Stomach (tissue), 8 donors: ENCODE measurements at regions not wholly inside any gene's neighbourhood (a gene's known extent, or its start where the extent isn't known, plus 50 kb on each side); places are given as distances from the start of the nearest gene placed in this dataset.

Experiments used
- DNase-seq, 2 donors: peaks; one replicate each; pipeline versions ENCODE4 v3.0.0 to v3.0.0-alpha.2; 2013 to 2019
- H3K27ac ChIP-seq, 5 donors: fragments of 200-600 bp in 4 of 5; sonication (generic) in 4 of 5; one replicate each; pipeline ENCODE4 v1.5.1; 2013 to 2019; ENCODE audit warnings: mild to moderate bottlenecking in 1 of 5, moderate library complexity in 1 of 5
- H3K27me3 ChIP-seq, 3 donors: fragments of 200-600 bp; sonication (generic); one replicate each; pipeline ENCODE4 v1.5.1; 2017 to 2019; ENCODE audit warnings: mixed run types in 1 of 3
- H3K36me3 ChIP-seq, 4 donors: fragments of 200-600 bp; sonication (generic); 1 replicate in 3 of 4; 2 replicates in 1 of 4; pipeline ENCODE4 v1.5.1; 2016 to 2019
- H3K4me1 ChIP-seq, 4 donors: fragments of 200-600 bp; sonication (generic); one replicate each; pipeline ENCODE4 v1.5.1; 2016 to 2019
- H3K4me3 ChIP-seq, 4 donors: fragments of 200-600 bp; sonication (generic) in 3 of 4; one replicate each; pipeline ENCODE4 v1.5.1; 2016 to 2019; ENCODE audit warnings: mild to moderate bottlenecking in 1 of 4
- H3K9me3 ChIP-seq, 4 donors: fragments of 200-600 bp; sonication (generic); one replicate each; pipeline ENCODE4 v1.5.1; 2016 to 2019
- CTCF ChIP-seq, 7 experiments: fragments of 450-650 bp in 4 of 7; fragments of 200-600 bp in 3 of 7; sonication (generic) in 3 of 7; IDR thresholded peaks; one replicate each; pipeline ENCODE4 v1.5.1; 2016 to 2019; ENCODE audit warnings: antibody characterized with exemption in 7 of 7, control low read depth in 2 of 7, mild to moderate bottlenecking in 1 of 7
- EP300 ChIP-seq: sonication (generic); formaldehyde crosslinking; IDR thresholded peaks from one replicate; pipeline ENCODE4 v1.6.1; 2017; ENCODE audit warnings: antibody characterized with exemption
- POLR2A ChIP-seq, 4 donors: fragments of 450-650 bp; IDR thresholded peaks; one replicate each; pipeline ENCODE4 v1.6.1; 2016; ENCODE audit warnings: antibody characterized with exemption in 4 of 4, control low read depth in 2 of 4, mild to moderate bottlenecking in 1 of 4, moderate library complexity in 1 of 4
- POLR2AphosphoS5 ChIP-seq, 3 donors: sonication (generic); formaldehyde crosslinking; IDR thresholded peaks; one replicate each; pipeline ENCODE4 v1.6.1; 2016; ENCODE audit warnings: antibody characterized with exemption in 3 of 3
- WGBS, 5 donors: extraction: QIAGEN DNeasy Blood & Tissue Kit in 3 of 5; methylation state at CpG; one replicate each; pipeline versions ENCODE4 v1.1.5 to v1.1.7; 2013 to 2018; 5-methylcytosine and 5-hydroxymethylcytosine counted together
- intact Hi-C: fragments of 100-400 bp; cut with DNase I; formaldehyde crosslinking; loops from one replicate; pipeline ENCODE4 v1.15.1; 2023; ENCODE audit warnings: low total_unique reads
- donor health status: healthy with polysubstance abuse.
- donor health status: Bipolar disorder and iron deficiency.
- donor health status: healthy.

DNA sequence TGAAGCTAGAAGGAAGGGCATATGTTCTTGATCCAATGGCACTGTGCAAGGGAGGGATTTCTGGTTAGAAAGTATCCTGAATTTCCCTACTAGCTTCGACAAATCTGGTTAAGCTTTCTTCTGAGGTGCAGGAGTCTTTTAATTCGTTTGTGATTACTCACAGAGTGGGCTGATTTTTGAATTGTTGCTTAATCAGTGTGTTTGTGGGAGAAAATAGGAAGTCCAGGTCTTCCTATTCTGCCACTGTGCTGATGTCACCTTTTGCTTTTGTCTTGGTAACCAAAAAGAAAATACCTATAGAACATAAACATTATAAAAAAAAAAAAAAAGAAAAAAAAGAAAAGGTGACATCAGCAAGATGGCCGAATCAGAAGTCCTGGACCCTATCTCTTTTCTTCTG is 1008.6 kb downstream of the TSN start:
- no peak for TF ChIP-seq CTCF (IDR thresholded peaks at IDR 0.05)
- no peak for TF ChIP-seq POLR2AphosphoS5 (IDR thresholded peaks at IDR 0.05)
- TF ChIP-seq POLR2A (IDR thresholded peaks at IDR 0.05): no peak
- no peak for TF ChIP-seq EP300
- Histone ChIP-seq H3K36me3 (no peaks in the 10 kb centered on the region), H3K27ac (no peak overlapping the region), H3K4me1 (no peaks in the 10 kb centered on the region), H3K9me3 (peaks cover 0 to 22% (median 14%) of the 10 kb centered on the region in 4 donors), H3K4me3 (no peak overlapping the region), H3K27me3 (no peaks in the 10 kb centered on the region)
- intact Hi-C loops: no loop called here
- WGBS, 5 donors: 57 to 85% (median 73%) methylated on average over 3 of the region's 3 CpGs
- no peak for DNase-seq

- Histone ChIP-seq H3K4me1 (no peaks in the 10 kb centered on the region), H3K9me3 (peaks cover 0 to 8% (median 0%) of the 10 kb centered on the region in 4 donors), H3K27me3 (no peaks in the 10 kb centered on the region), H3K27ac (no peak overlapping the region), H3K4me3 (no peak overlapping the region), H3K36me3 (no peaks in the 10 kb centered on the region)
- 83 to 90% (median 87%) methylated on average over 1 of the region's 1 CpG for WGBS, 5 donors
- TF ChIP-seq EP300 (no peak), POLR2AphosphoS5 (IDR thresholded peaks at IDR 0.05) (no peak), POLR2A (IDR thresholded peaks at IDR 0.05) (no peak), CTCF (IDR thresholded peaks at IDR 0.05) (no peak)
- intact Hi-C loops: no loop called here
- DNase-seq: no peak
Observed at GRCh38 chr2:122780251-122780650, 1024.8 kb downstream of the TSN start.

GRCh38 chr2:122794100-122794499 is 1038.6 kb downstream of the TSN start:
- no peaks in the 10 kb centered on the region for H3K4me1 ChIP-seq
- no peak for DNase-seq
- peaks cover 0 to 6% (median 0%) of the 10 kb centered on the region in 4 donors for H3K9me3 ChIP-seq
- TF ChIP-seq CTCF (IDR thresholded peaks at IDR 0.05) (no peak), POLR2A (IDR thresholded peaks at IDR 0.05) (no peak), EP300 (no peak), POLR2AphosphoS5 (IDR thresholded peaks at IDR 0.05) (no peak)
- H3K4me3 ChIP-seq: no peak overlapping the region
- H3K27me3 ChIP-seq: no peaks in the 10 kb centered on the region
- H3K36me3 ChIP-seq: no peaks in the 10 kb centered on the region
- intact Hi-C loops: no loop called here
- WGBS, 5 donors: 88 to 98% (median 96%) methylated on average over 2 of the region's 2 CpGs
- no peak overlapping the region for H3K27ac ChIP-seq

- DNase-seq: no peak
- WGBS, 5 donors: 79 to 86% (median 83%) methylated on average over 5 of the region's 5 CpGs
- H3K9me3 ChIP-seq: no peaks in the 10 kb centered on the region
- no peaks in the 10 kb centered on the region for H3K4me1 ChIP-seq
- intact Hi-C loops: no loop called here
- TF ChIP-seq CTCF (IDR thresholded peaks at IDR 0.05) (no peak), POLR2AphosphoS5 (IDR thresholded peaks at IDR 0.05) (no peak), EP300 (no peak), POLR2A (IDR thresholded peaks at IDR 0.05) (no peak)
- no peaks in the 10 kb centered on the region for H3K27me3 ChIP-seq
- H3K4me3 ChIP-seq: no peak overlapping the region
- H3K27ac ChIP-seq: no peak overlapping the region
- H3K36me3 ChIP-seq: no peaks in the 10 kb centered on the region
Observed at GRCh38 chr2:122795763-122796162, 1040.3 kb downstream of the TSN start.

DNA sequence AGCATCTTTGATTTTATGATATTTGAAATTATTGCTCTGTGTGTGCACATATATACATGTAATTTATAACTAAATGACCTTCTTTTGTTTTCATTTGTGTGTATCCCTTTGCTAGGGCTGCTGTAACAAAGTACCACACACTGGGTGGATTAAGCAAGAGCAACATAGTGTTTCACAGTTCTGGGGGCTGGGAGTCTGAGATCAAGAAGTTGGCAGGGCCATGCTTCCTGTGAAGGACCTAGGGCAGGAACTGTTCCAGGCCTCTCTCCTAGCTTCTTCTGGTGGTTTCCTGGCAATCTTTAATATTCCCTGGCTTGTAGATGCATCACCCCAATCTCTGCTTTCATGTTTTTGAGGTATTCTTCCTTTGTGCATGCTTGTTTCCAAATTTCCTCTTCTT is 1043.9 kb downstream of the TSN start:
- Histone ChIP-seq H3K9me3 (no peaks in the 10 kb centered on the region), H3K27ac (no peak overlapping the region), H3K4me1 (no peaks in the 10 kb centered on the region), H3K4me3 (no peak overlapping the region), H3K27me3 (no peaks in the 10 kb centered on the region), H3K36me3 (no peaks in the 10 kb centered on the region)
- intact Hi-C loops: no loop called here
- TF ChIP-seq EP300: no peak
- TF ChIP-seq CTCF (IDR thresholded peaks at IDR 0.05): no peak
- TF ChIP-seq POLR2A (IDR thresholded peaks at IDR 0.05): no peak
- TF ChIP-seq POLR2AphosphoS5 (IDR thresholded peaks at IDR 0.05): no peak
- DNase-seq: no peak
